Bronchial epithelial cell (primary cell): ENCODE measurements at regions not wholly inside any gene's neighbourhood (a gene's known extent, or its start where the extent isn't known, plus 50 kb on each side); places are given as distances from the start of the nearest gene placed in this dataset.

Experiments used
- DNase-seq: peaks from one replicate; pipeline ENCODE4 v3.0.0-alpha.2; 2010; ENCODE audit warnings: low read depth
- FAIRE-seq: peaks from 2 replicates; lab custom pipeline; 2011; peaks lifted over from hg19 to GRCh38; lab: Jason Lieb, UNC
- H3K27me3 ChIP-seq: 2 replicates; pipeline ENCODE4 v1.5.1; 2011; ENCODE audit warnings: low read length; ENCODE audit not compliant: control insufficient read depth, insufficient read depth
- H3K36me3 ChIP-seq: 2 replicates; pipeline ENCODE4 v1.5.1; 2011; ENCODE audit warnings: low read length; ENCODE audit not compliant: control insufficient read depth, insufficient read depth
- H3K4me3 ChIP-seq: 2 replicates; pipeline ENCODE4 v1.5.1; 2011; ENCODE audit warnings: mild to moderate bottlenecking, low read depth, low read length, control low read depth
- TF ChIP-seq, protein P1 (sequence below): IDR thresholded peaks from 2 replicates; pipeline ENCODE4 v1.5.1; 2011; ENCODE audit warnings: mild to moderate bottlenecking, moderate library complexity, low read length, control low read depth, inconsistent platforms; ENCODE audit not compliant: insufficient read depth, severe bottlenecking

DNA sequence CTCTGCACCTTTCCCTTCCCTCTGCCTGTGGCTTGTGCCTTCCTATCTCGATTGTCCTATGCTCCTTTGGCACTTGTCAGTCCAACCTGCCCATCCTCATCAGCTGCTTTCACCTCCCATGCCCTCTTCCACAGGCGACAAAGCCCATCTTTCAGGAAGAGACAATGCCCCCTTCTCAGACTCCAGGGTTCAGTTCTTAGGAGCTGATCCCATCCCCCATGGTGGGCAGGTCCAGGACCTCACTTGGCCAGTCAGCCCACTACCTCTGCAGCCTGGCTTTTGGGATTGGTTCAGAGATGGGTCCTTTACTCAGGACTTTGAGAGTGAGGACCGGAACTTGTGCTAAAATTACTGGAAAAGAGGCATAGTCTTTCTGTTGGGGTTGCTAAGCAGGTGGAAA, 74.0 kb upstream of the NANOS1 start:
- peaks cover 2% of the 10 kb centered on the region for H3K27me3 ChIP-seq
- FAIRE-seq (no peak), DNase-seq (no peak)
- H3K4me3 ChIP-seq, result no peak overlapping the region
- TF ChIP-seq, protein P1, sequence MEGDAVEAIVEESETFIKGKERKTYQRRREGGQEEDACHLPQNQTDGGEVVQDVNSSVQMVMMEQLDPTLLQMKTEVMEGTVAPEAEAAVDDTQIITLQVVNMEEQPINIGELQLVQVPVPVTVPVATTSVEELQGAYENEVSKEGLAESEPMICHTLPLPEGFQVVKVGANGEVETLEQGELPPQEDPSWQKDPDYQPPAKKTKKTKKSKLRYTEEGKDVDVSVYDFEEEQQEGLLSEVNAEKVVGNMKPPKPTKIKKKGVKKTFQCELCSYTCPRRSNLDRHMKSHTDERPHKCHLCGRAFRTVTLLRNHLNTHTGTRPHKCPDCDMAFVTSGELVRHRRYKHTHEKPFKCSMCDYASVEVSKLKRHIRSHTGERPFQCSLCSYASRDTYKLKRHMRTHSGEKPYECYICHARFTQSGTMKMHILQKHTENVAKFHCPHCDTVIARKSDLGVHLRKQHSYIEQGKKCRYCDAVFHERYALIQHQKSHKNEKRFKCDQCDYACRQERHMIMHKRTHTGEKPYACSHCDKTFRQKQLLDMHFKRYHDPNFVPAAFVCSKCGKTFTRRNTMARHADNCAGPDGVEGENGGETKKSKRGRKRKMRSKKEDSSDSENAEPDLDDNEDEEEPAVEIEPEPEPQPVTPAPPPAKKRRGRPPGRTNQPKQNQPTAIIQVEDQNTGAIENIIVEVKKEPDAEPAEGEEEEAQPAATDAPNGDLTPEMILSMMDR, result no peak
- no peaks in the 10 kb centered on the region for H3K36me3 ChIP-seq

DNA sequence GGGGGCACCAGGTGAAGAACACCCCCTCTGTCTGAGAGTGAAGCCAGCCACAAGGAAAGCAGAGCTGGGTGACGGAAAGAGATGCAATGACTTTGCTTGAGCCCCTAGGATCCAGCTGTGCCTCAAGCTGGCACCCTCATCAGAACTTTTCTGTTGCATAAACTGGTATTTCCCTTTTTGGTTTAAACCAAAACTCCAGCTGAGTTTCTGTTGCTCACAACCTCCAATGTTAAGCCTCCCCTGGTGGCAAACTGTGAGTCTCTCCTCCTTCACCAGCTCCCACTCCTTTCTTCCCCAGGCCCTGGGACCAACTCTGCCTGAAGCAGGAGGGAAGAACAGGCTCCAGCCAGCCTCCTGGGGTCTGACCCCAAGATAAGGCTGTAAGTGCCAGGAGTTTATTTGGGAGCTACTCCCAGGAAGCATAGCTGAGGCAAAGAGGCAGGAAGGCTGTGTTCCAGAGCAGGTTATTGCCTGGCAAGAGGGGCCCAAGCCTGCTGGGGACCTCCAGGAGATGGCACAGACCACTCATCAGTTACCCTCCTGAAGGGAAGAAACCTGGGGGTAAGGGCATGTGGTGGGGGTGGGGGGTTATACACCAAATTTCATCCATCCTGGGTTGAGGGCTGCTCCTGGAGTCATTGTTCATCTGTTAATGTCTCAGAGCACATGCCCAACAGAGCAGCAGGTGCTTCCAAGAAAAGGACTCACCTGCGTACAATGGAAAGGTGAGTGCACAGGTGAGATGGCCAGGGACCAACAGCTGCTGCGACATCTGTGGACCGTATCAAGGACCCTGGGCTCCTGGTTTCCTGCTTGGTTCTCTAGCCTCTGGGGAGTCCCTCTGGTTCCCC, 73.3 kb upstream of the NANOS1 start:
- FAIRE-seq, result no peak
- TF ChIP-seq, protein P1, result no peak
- Histone ChIP-seq H3K27me3 (peaks cover 2% of the 10 kb centered on the region), H3K4me3 (no peak overlapping the region), H3K36me3 (no peaks in the 10 kb centered on the region)
- DNase-seq, result no peak

- FAIRE-seq, result no peak
These were observed 72.6 kb upstream of the NANOS1 start for GRCh38 chr10:118956802-118957442.

DNA sequence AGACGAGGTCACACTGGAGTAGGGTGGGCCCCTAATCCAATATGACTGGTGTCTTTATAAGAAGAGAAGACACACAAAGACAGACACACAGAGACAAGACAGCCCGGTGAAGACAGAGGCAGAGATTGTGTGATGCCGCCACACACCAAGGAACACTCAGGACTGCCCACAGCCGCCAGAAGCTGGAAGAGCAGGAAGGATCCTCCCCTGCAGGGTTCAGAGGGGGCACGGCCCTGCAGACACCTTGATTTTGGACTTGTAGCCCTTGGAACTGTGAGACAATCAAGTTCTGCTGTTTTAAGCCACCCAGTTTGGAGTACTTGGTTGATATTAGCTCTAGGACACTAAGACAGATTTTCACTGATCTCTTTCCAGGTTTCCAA, 72.1 kb upstream of the NANOS1 start:
- Histone ChIP-seq H3K27me3 (peaks cover 2% of the 10 kb centered on the region), H3K4me3 (no peak overlapping the region), H3K36me3 (no peaks in the 10 kb centered on the region)
- TF ChIP-seq, protein P1, result no peak
- no peak for FAIRE-seq
- no peak for DNase-seq

More at GRCh38 chr10:118956802-118957442, 72.6 kb upstream of the NANOS1 start:
- DNase-seq, result no peak
- peaks cover 2% of the 10 kb centered on the region for H3K27me3 ChIP-seq
- no peaks in the 10 kb centered on the region for H3K36me3 ChIP-seq
- TF ChIP-seq, protein P1, result no peak
- no peak overlapping the region for H3K4me3 ChIP-seq

- Histone ChIP-seq H3K36me3 (no peaks in the 10 kb centered on the region), H3K27me3 (peaks cover 2% of the 10 kb centered on the region), H3K4me3 (no peak overlapping the region)
- FAIRE-seq, result peak; percentile 13
- no peak for DNase-seq
- TF ChIP-seq, protein P1, result no peak
These were observed 71.5 kb upstream of the NANOS1 start for GRCh38 chr10:118957966-118958365.
